H9 (cell line): ENCODE measurements at regions not wholly inside any gene's neighbourhood (a gene's known extent, or its start where the extent isn't known, plus 50 kb on each side); places are given as distances from the start of the nearest gene placed in this dataset.

Source experiments
- DNase-seq: peaks from one replicate; pipeline ENCODE4 v3.0.0-alpha.2; 2017
- H2AFZ ChIP-seq: one replicate; pipeline ENCODE4 v1.6.1; 2013; ENCODE audit warnings: mild to moderate bottlenecking, low read length, control low read depth, moderate library complexity
- H2AK5ac ChIP-seq: 2 replicates; pipeline ENCODE4 v1.6.1; 2013; ENCODE audit warnings: low read length, control low read depth, mixed read lengths; ENCODE audit not compliant: insufficient read length
- H2BK120ac ChIP-seq: one replicate; pipeline ENCODE4 v1.6.1; 2013; ENCODE audit warnings: low read depth, mild to moderate bottlenecking, low read length, control low read depth, inconsistent platforms; ENCODE audit not compliant: poor library complexity, severe bottlenecking
- H2BK12ac ChIP-seq: 2 replicates; pipeline ENCODE4 v1.6.1; 2013; ENCODE audit warnings: low read length, control low read depth, mixed read lengths, low read depth; ENCODE audit not compliant: insufficient read length
- H2BK15ac ChIP-seq: 2 replicates; pipeline ENCODE4 v1.6.1; 2013; ENCODE audit warnings: low read depth, low read length, control low read depth
- H2BK20ac ChIP-seq: one replicate; pipeline ENCODE4 v1.6.1; 2013; ENCODE audit warnings: low read depth, mild to moderate bottlenecking, low read length, control low read depth, inconsistent platforms; ENCODE audit not compliant: poor library complexity, severe bottlenecking
- H2BK5ac ChIP-seq: 2 replicates; pipeline ENCODE4 v1.6.1; 2013; ENCODE audit warnings: low read length, control low read depth, mixed read lengths; ENCODE audit not compliant: insufficient read length
- H3K14ac ChIP-seq: 2 replicates; pipeline ENCODE4 v1.6.1; 2013; ENCODE audit warnings: low read length, control low read depth; ENCODE audit not compliant: insufficient read depth
- H3K18ac ChIP-seq: 2 replicates; pipeline ENCODE4 v1.6.1; 2013; ENCODE audit warnings: low read depth, mild to moderate bottlenecking, mixed read lengths, low read length, control low read depth; ENCODE audit not compliant: insufficient read length
- H3K23ac ChIP-seq: 2 replicates; pipeline ENCODE4 v1.6.1; 2013; ENCODE audit warnings: low read length, control low read depth, mixed read lengths, low read depth; ENCODE audit not compliant: insufficient read length
- H3K23me2 ChIP-seq: 2 replicates; pipeline ENCODE4 v1.6.1; 2013; ENCODE audit warnings: low read depth, mild to moderate bottlenecking, mixed read lengths, low read length, control low read depth; ENCODE audit not compliant: insufficient read length, poor library complexity, severe bottlenecking
- H3K27ac ChIP-seq: 2 replicates; pipeline ENCODE4 v1.5.1; 2013; ENCODE audit warnings: low read length, control low read depth, mixed read lengths, low read depth; ENCODE audit not compliant: insufficient read length
- H3K27me3 ChIP-seq: 2 replicates; pipeline ENCODE4 v1.6.1; 2013; ENCODE audit warnings: low read length, control low read depth, inconsistent platforms; ENCODE audit not compliant: insufficient read depth
- H3K4ac ChIP-seq: 2 replicates; pipeline ENCODE4 v1.6.1; 2013; ENCODE audit warnings: low read depth, mild to moderate bottlenecking, control low read depth, inconsistent platforms, low read length, moderate library complexity
- H3K4me1 ChIP-seq: 2 replicates; pipeline ENCODE4 v1.6.1; 2013; ENCODE audit warnings: low read length, control low read depth, inconsistent platforms; ENCODE audit not compliant: insufficient read depth
- H3K4me2 ChIP-seq: 2 replicates; pipeline ENCODE4 v1.6.1; 2013; ENCODE audit warnings: low read length, control low read depth, mixed read lengths; ENCODE audit not compliant: insufficient read length, insufficient read depth
- H3K56ac ChIP-seq: 2 replicates; pipeline ENCODE4 v1.6.1; 2013; ENCODE audit warnings: low read depth, mild to moderate bottlenecking, mixed read lengths, low read length, control low read depth; ENCODE audit not compliant: insufficient read length
- H3K79me1 ChIP-seq: 2 replicates; pipeline ENCODE4 v1.6.1; 2013; ENCODE audit warnings: low read depth, mild to moderate bottlenecking, moderate library complexity, low read length, control low read depth, inconsistent platforms; ENCODE audit not compliant: insufficient read depth, poor library complexity, severe bottlenecking
- H3K79me2 ChIP-seq: 2 replicates; pipeline ENCODE4 v1.6.1; 2013; ENCODE audit warnings: low read length, control low read depth, inconsistent platforms; ENCODE audit not compliant: insufficient read depth
- H3K9ac ChIP-seq: 2 replicates; pipeline ENCODE4 v1.6.1; 2013; ENCODE audit warnings: low read length, control low read depth, mixed read lengths; ENCODE audit not compliant: insufficient read length; ENCODE audit errors: extremely low read depth
- H3K9me3 ChIP-seq: one replicate; pipeline ENCODE4 v1.6.1; 2013; ENCODE audit warnings: low read depth, low read length, inconsistent platforms; ENCODE audit not compliant: control insufficient read depth
- H3T11ph ChIP-seq: one replicate; pipeline ENCODE4 v1.6.1; 2013; ENCODE audit warnings: mild to moderate bottlenecking, low read length, control low read depth, inconsistent platforms
- H4K20me1 ChIP-seq: one replicate; pipeline ENCODE4 v1.6.1; 2013; ENCODE audit not compliant: control insufficient read depth, insufficient read length, insufficient read depth
- H4K5ac ChIP-seq: 2 replicates; pipeline ENCODE4 v1.6.1; 2013; ENCODE audit warnings: low read depth, mild to moderate bottlenecking, mixed read lengths, low read length, control low read depth; ENCODE audit not compliant: insufficient read length
- H4K8ac ChIP-seq: replicated peaks from 2 replicates; pipeline ENCODE4 v1.6.1; 2013; ENCODE audit warnings: low read length, control low read depth, mixed read lengths, low read depth; ENCODE audit not compliant: insufficient read length
- H4K91ac ChIP-seq: 2 replicates; pipeline ENCODE4 v1.6.1; 2013; ENCODE audit warnings: low read depth, mild to moderate bottlenecking, moderate library complexity, mixed read lengths, low read length, control low read depth; ENCODE audit not compliant: insufficient read length
- H3K27ac Mint-ChIP-seq, 3 experiments: 2 replicates in 2 of 3; 3 replicates in 1 of 3; pipeline ENCODE4 v1.8.0; 2020 to 2021; ENCODE audit warnings: mixed read lengths in 3 of 3, mild to moderate bottlenecking in 1 of 3, moderate library complexity in 1 of 3
- H3K27me3 Mint-ChIP-seq: 2 replicates; pipeline ENCODE4 v1.8.0; 2021; ENCODE audit warnings: low read depth, mild to moderate bottlenecking, moderate library complexity, mixed read lengths
- H3K36me3 Mint-ChIP-seq, 3 experiments: 2 replicates in 2 of 3; 3 replicates in 1 of 3; pipeline ENCODE4 v1.8.0; 2020 to 2021; ENCODE audit warnings: low read depth in 3 of 3, mixed read lengths in 3 of 3; ENCODE audit not compliant: insufficient read depth in 1 of 3
- H3K4me1 Mint-ChIP-seq, 2 experiments: 2 replicates each; pipeline ENCODE4 v1.8.0; 2020; ENCODE audit warnings: mixed read lengths in 2 of 2
- H3K4me3 Mint-ChIP-seq, 2 experiments: 2 replicates in 1 of 2; 3 replicates in 1 of 2; pipeline ENCODE4 v1.8.0; 2020 to 2021; ENCODE audit warnings: mild to moderate bottlenecking in 2 of 2, mixed read lengths in 2 of 2, moderate library complexity in 1 of 2
- H3K9me3 Mint-ChIP-seq, 2 experiments: 2 replicates in 1 of 2; 3 replicates in 1 of 2; pipeline ENCODE4 v1.8.0; 2020; ENCODE audit warnings: mild to moderate bottlenecking in 2 of 2, mixed read lengths in 2 of 2, moderate library complexity in 1 of 2
- CTCF ChIP-seq: fragments of 200-600 bp; sonication (generic); conservative IDR thresholded peaks from 3 replicates; pipeline ENCODE4 v1.8.0; 2021; ENCODE audit warnings: antibody characterized with exemption, mild to moderate bottlenecking
- WGBS: extraction: QIAGEN DNeasy Blood & Tissue Kit; methylation state at CpG from one replicate; pipeline ENCODE4 v1.1.7; 2013; ENCODE audit warnings: missing lambda C conversion rate, low lambda C conversion rate, mixed read lengths; ENCODE audit not compliant: insufficient read length; ENCODE audit errors: extremely low coverage; 5-methylcytosine and 5-hydroxymethylcytosine counted together

GRCh38 chr2:128396946-128397345 is 78.3 kb upstream of the HS6ST1 start:
- Histone ChIP-seq H3K23me2 (no peaks in the 10 kb centered on the region), H3K18ac (no peak overlapping the region), H2AFZ (no peak overlapping the region), H4K8ac (no peak overlapping the region), H3K56ac (no peak overlapping the region), H2AK5ac (no peak overlapping the region), H4K20me1 (no peaks in the 10 kb centered on the region), H2BK120ac (no peak overlapping the region), H4K91ac (no peak overlapping the region), H3K27ac (no peak overlapping the region), H3T11ph (no peak overlapping the region), H2BK12ac (no peak overlapping the region), H3K4ac (no peak overlapping the region), H3K9ac (no peak overlapping the region), H3K79me2 (no peaks in the 10 kb centered on the region), H4K5ac (no peak overlapping the region), H3K14ac (no peak overlapping the region), H3K23ac (no peak overlapping the region), H2BK5ac (no peak overlapping the region), H2BK20ac (no peak overlapping the region), H3K4me1 (peaks cover 4% of the 10 kb centered on the region; the same call in 1 of the 2 replicates), H3K27me3 (no peaks in the 10 kb centered on the region), H3K4me2 (no peak overlapping the region), H3K79me1 (no peaks in the 10 kb centered on the region), H3K9me3 (no peaks in the 10 kb centered on the region), H2BK15ac (no peak overlapping the region)
- peaks cover 0 to 13% (median 0%) of the 10 kb centered on the region in 3 experiments; a peak in 2 of 7 replicates for H3K36me3 Mint-ChIP-seq
- H3K27ac Mint-ChIP-seq: no peak overlapping the region
- H3K27me3 Mint-ChIP-seq: peaks cover 2% of the 10 kb centered on the region; the same call in 1 of the 2 replicates
- H3K4me3 Mint-ChIP-seq: no peak overlapping the region
- H3K9me3 Mint-ChIP-seq: peaks cover 0 to 8% of the 10 kb centered on the region in 2 experiments; a peak in 2 of 5 replicates
- TF ChIP-seq CTCF: no peak
- DNase-seq: no peak
- WGBS: no CpG with 5 or more reads among the region's 2 CpGs
- H3K4me1 Mint-ChIP-seq: peaks cover 22 to 25% of the 10 kb centered on the region in 2 experiments
